IPS DF 6.9 (cell line): ENCODE measurements at regions not wholly inside any gene's neighbourhood (a gene's known extent, or its start where the extent isn't known, plus 50 kb on each side); places are given as distances from the start of the nearest gene placed in this dataset.
"Not testable (repeated sequence)": the region's sequence is repeated elsewhere in the genome, so short reads cannot be mapped to it uniquely, and the experiment has no call there.

Experiments used
- DNase-seq: peaks from one replicate; pipeline ENCODE4 v3.0.0-alpha.2; 2013; ENCODE audit warnings: low read depth, low spot score
- H3K27ac ChIP-seq: one replicate; pipeline ENCODE4 v1.5.1; 2013; ENCODE audit warnings: low read length, control low read depth
- H3K27me3 ChIP-seq: 2 replicates; pipeline ENCODE4 v1.6.1; 2013; ENCODE audit warnings: mild to moderate bottlenecking, low read length; ENCODE audit not compliant: control insufficient read depth, insufficient read depth
- H3K36me3 ChIP-seq: 2 replicates; pipeline ENCODE4 v1.6.1; 2013; ENCODE audit warnings: low read length; ENCODE audit not compliant: control insufficient read depth, insufficient read depth
- H3K4me1 ChIP-seq: 2 replicates; pipeline ENCODE4 v1.6.1; 2013; ENCODE audit warnings: low read length; ENCODE audit not compliant: control insufficient read depth, insufficient read depth
- H3K4me3 ChIP-seq: 2 replicates; pipeline ENCODE4 v1.5.1; 2013; ENCODE audit warnings: mild to moderate bottlenecking, low read length
- H3K9me3 ChIP-seq: 2 replicates; pipeline ENCODE4 v1.6.1; 2013; ENCODE audit warnings: low read length, inconsistent platforms; ENCODE audit not compliant: control insufficient read depth, insufficient read depth
- WGBS: extraction: QIAGEN DNeasy Blood & Tissue Kit; methylation state at CpG from one replicate; pipeline ENCODE4 v1.1.7; 2013; ENCODE audit warnings: mixed read lengths, missing lambda C conversion rate; ENCODE audit not compliant: insufficient read length, insufficient coverage; 5-methylcytosine and 5-hydroxymethylcytosine counted together

DNA sequence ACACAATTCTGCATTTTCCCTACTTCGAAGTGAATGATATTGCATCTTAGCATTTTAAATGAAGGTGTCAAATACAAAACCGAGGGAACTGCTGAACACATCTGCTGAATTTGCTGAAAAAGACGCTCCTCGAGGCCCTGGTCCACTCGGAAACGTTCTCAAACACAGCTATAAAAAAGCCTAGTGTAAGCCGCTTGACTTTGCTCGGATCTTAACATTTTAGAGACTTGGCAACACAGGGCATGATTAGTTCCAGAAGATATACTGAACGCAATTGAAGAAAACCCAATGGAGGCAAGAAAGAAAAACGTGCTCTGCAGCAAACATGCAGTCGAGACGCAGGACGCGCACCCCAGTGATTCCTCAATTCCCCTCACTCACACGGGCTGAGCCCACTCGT, 506.4 kb upstream of the AMELY start:
- H3K9me3 ChIP-seq, result no peaks in the 10 kb centered on the region
- H3K4me1 ChIP-seq, result no peaks in the 10 kb centered on the region
- H3K27me3 ChIP-seq, result no peaks in the 10 kb centered on the region
- WGBS, result no CpG with 5 or more reads among the region's 16 CpGs
- H3K27ac ChIP-seq, result no peak overlapping the region
- no peaks in the 10 kb centered on the region for H3K36me3 ChIP-seq
- DNase-seq, result no peak
- H3K4me3 ChIP-seq, result no peak overlapping the region

- DNase-seq, result no peak
- Histone ChIP-seq H3K27me3 (no peaks in the 10 kb centered on the region), H3K27ac (no peak overlapping the region), H3K4me3 (no peak overlapping the region), H3K9me3 (no peaks in the 10 kb centered on the region), H3K4me1 (no peaks in the 10 kb centered on the region), H3K36me3 (no peaks in the 10 kb centered on the region)
- no CpG with 5 or more reads among the region's 3 CpGs for WGBS
Observed at GRCh38 chrY:7416406-7416805, 504.9 kb upstream of the AMELY start.

DNA sequence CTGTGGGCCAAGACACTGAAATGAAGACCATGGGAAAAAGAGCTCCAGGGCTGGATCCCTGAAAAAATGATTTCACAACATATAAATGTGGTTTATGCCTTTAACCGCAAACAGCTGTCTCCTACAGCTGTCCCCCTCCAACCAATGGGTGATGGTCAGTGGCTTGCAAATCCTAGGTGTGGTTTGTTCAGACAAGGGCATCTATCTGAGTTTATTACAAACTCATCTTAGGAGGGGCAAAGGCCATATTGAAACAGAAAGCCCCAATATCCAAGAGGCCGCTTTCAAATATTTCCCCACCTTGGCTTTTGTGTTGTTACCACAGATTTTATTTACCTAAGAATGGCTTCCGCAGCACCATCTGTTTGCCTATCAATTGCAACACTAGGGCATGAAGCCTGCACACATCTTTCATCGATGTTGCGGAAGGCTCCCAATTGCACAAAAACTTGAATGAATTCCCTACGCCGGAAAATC, 503.6 kb upstream of the AMELY start:
- Histone ChIP-seq H3K4me1 (no peaks in the 10 kb centered on the region), H3K36me3 (no peaks in the 10 kb centered on the region), H3K9me3 (no peaks in the 10 kb centered on the region), H3K27me3 (no peaks in the 10 kb centered on the region), H3K4me3 (no peak overlapping the region), H3K27ac (no peak overlapping the region)
- WGBS, result no CpG with 5 or more reads among the region's 7 CpGs
- DNase-seq, result no peak

GRCh38 chrY:7390056-7390455, 478.5 kb upstream of the AMELY start:
- Histone ChIP-seq H3K4me1 (no peaks in the 10 kb centered on the region), H3K27me3 (no peaks in the 10 kb centered on the region), H3K36me3 (no peaks in the 10 kb centered on the region), H3K9me3 (no peaks in the 10 kb centered on the region; the same call in 1 of the 2 replicates), H3K27ac (no peak overlapping the region), H3K4me3 (no peak overlapping the region)
- WGBS, result no CpG with 5 or more reads among the region's 4 CpGs
- DNase-seq, result no peak

DNA sequence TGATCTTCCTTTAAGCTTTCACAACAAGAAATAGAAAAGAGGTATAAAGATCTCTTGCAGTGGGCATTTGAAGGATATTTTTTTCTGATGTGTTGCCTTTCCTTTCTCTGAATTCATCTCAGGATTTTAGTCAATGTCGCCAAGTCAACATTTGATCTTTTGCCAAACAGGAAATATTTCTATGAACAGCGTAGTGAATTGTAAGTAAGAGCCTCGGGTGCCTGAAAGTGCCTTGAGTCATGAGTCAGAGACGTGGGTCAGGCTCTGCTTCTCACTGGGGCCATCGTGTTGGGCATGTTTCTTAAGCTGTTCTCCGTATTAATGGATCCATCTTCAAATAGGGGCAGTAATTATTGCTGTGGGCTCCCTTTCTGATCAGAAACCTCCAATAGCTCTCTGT, 471.4 kb upstream of the AMELY start:
- H3K4me3 ChIP-seq, result no peak overlapping the region
- no peak for DNase-seq
- no peaks in the 10 kb centered on the region for H3K9me3 ChIP-seq
- no peak overlapping the region for H3K27ac ChIP-seq
- H3K36me3 ChIP-seq, result no peaks in the 10 kb centered on the region
- WGBS, result no CpG with 5 or more reads among the region's 6 CpGs
- H3K4me1 ChIP-seq, result no peaks in the 10 kb centered on the region
- no peaks in the 10 kb centered on the region for H3K27me3 ChIP-seq

GRCh38 chrY:7377091-7377490, 465.5 kb upstream of the AMELY start:
- Histone ChIP-seq H3K9me3 (no peaks in the 10 kb centered on the region), H3K36me3 (no peaks in the 10 kb centered on the region), H3K27ac (no peak overlapping the region), H3K4me1 (no peaks in the 10 kb centered on the region), H3K4me3 (no peak overlapping the region), H3K27me3 (no peaks in the 10 kb centered on the region)
- no peak for DNase-seq

DNA sequence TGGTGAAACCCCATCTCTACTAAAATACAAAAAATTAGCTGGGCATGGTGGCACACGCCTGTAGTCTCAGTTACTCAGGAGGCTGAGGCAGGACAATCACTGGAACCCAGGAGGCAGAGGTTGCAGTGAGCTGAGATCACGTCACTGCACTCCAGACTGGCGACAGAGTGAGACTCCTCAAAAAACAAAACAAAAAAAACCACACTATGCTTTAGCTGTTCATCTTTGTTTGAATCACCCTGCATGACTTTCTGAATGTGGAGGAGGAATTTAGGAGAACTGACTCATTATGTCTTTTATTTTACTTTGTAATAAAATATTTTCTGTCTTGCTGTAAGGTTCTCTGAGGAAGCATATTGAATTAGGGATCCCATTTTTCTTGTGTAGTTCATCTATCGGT, 462.9 kb upstream of the AMELY start:
- H3K4me1 ChIP-seq, H3K27me3 ChIP-seq, H3K36me3 ChIP-seq, H3K9me3 ChIP-seq, H3K27ac ChIP-seq, DNase-seq, H3K4me3 ChIP-seq: not testable (repeated sequence)
- no CpG with 5 or more reads among the region's 4 CpGs for WGBS

- not testable (repeated sequence) for H3K9me3 ChIP-seq, H3K4me3 ChIP-seq, H3K36me3 ChIP-seq, DNase-seq, H3K27ac ChIP-seq, H3K27me3 ChIP-seq, H3K4me1 ChIP-seq
- WGBS, result no CpG with 5 or more reads among the region's 4 CpGs
Observed at GRCh38 chrY:7371953-7372352, 460.4 kb upstream of the AMELY start.

DNA sequence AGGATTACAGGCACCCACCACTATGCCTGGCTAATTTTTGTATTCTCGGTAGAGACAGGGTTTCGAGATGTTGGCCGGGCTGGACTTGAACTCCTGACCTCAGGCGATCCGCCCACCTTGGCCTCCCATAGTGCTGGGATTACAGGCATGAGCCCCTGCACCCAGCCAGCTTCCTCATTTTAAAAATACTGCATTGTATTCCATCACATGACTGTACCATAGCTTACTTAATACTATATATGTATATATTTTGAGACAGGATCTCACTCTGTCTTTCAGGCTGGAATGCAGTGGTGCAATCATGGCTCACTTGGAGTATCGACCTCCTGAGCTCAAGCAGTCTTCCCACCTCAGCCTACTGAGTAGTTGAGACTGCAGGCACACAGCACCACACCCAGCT, 459.5 kb upstream of the AMELY start:
- not testable (repeated sequence) for H3K4me3 ChIP-seq, DNase-seq, H3K9me3 ChIP-seq, H3K27me3 ChIP-seq, H3K4me1 ChIP-seq, H3K27ac ChIP-seq, H3K36me3 ChIP-seq
- WGBS, result no CpG with 5 or more reads among the region's 6 CpGs

- no CpG with 5 or more reads among the region's 4 CpGs for WGBS
- no peaks in the 10 kb centered on the region for H3K36me3 ChIP-seq
- DNase-seq, result no peak
Observed at GRCh38 chrY:7359520-7359919, 448.0 kb upstream of the AMELY start.

DNA sequence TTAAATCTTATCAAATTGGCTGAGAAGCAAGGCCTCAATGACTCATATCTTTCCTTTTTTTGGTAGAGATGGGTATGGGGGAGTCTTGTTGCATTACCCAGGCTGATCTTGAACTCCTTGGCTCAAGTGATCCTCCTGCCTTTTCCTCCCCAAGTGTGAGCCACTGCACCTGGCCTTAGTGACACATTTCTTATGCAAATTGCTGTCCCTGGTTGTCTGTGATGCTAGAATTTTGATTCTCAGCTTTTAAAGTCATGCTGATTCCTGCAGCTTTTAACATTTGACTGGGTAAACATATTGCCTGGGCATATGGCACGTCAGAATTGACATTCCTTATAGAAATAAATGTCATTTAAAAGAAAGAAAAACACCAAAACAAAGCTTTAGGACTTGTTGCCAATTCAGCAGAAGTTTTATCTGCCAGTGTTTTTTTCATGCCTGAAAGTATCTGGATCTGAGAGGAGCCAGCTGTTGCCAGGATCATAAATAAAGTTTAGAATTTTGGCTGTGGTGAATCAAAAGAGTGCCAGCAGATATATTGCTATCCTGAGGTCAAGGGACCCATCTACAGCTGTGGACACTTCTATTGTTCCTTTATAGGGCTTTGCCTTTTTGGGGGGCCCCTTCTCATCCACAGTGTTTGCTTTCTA, 446.7 kb upstream of the AMELY start:
- Histone ChIP-seq H3K27me3 (no peaks in the 10 kb centered on the region), H3K4me3 (no peak overlapping the region), H3K27ac (no peak overlapping the region), H3K36me3 (no peaks in the 10 kb centered on the region), H3K9me3 (no peaks in the 10 kb centered on the region), H3K4me1 (no peaks in the 10 kb centered on the region)
- WGBS, result no CpG with 5 or more reads among the region's 1 CpG
- no peak for DNase-seq

More at GRCh38 chrY:7359520-7359919, 448.0 kb upstream of the AMELY start:
- Histone ChIP-seq H3K27ac (no peak overlapping the region), H3K27me3 (no peaks in the 10 kb centered on the region), H3K4me1 (no peaks in the 10 kb centered on the region), H3K9me3 (no peaks in the 10 kb centered on the region), H3K4me3 (no peak overlapping the region)
